ENCODE measurements at regions not wholly inside any gene's neighbourhood (a gene's known extent, or its start where the extent isn't known, plus 50 kb on each side); places are given as distances from the start of the nearest gene placed in this dataset.

- no peak for DNase-seq (ENCODE audit: low read depth, low spot score)
- Histone ChIP-seq H3K4me1 (ENCODE audit: control insufficient read depth, extremely low read depth, insufficient read depth, low read length) (no peaks in the 10 kb centered on the region), H3K9me1 (replicated peaks; ENCODE audit: control insufficient read depth, extremely low read depth, insufficient read depth, low read length) (no peaks in the 10 kb centered on the region), H3K36me3 (ENCODE audit: control insufficient read depth in 2 of 2, extremely low read depth in 1 of 2, insufficient read depth in 2 of 2, low read length in 2 of 2) (no peaks in the 10 kb centered on the region), H3K27ac (ENCODE audit: insufficient read depth, low read depth, low read length) (no peak overlapping the region), H3K4me2 (ENCODE audit: insufficient read depth, low read length) (no peak overlapping the region), H3K9me3 (replicated peaks; ENCODE audit: control insufficient read depth, insufficient read depth, low read length) (no peaks in the 10 kb centered on the region), H3K79me2 (ENCODE audit: control insufficient read depth, insufficient read depth, low read length) (no peaks in the 10 kb centered on the region), H3K27me3 (ENCODE audit: control insufficient read depth in 2 of 2, insufficient read depth in 2 of 2, low read length in 2 of 2) (no peaks in the 10 kb centered on the region), H3K9ac (replicated peaks; ENCODE audit: extremely low read depth, insufficient read depth, low read length) (no peak overlapping the region), H4K20me1 (replicated peaks; ENCODE audit: control insufficient read depth, extremely low read depth, insufficient read depth, low read length) (no peaks in the 10 kb centered on the region), H2AFZ (ENCODE audit: low read depth, low read length) (no peak overlapping the region), H3K4me3 (replicated peaks in 1 of 3; ENCODE audit: insufficient read depth in 1 of 3, low read depth in 1 of 3, low read length in 3 of 3) (no peak overlapping the region)
- POLR2A ChIA-PET, result no interaction called here
- no TSS peak for BruUV-seq (replicated peaks)
- CTCF ChIA-PET, result interaction anchor here (0.7 kb wide), 1 partner anchor 14 kb away, joined by 4 read pairs; no protein-coding TSS in a partner anchor
- no peak for FAIRE-seq
- dilution Hi-C loops (cut with MboI; ENCODE audit: extremely low pct_ligation_motif_present, low sequenced_read_pairs) (no loop called here), intact Hi-C loops (cut with micrococcal nuclease) (no loop called here)
- TF ChIP-seq JUN (IDR thresholded peaks at IDR 0.05; ENCODE audit: borderline replicate concordance, insufficient read depth, insufficient read length, low read depth), result no peak
- TF ChIP-seq GATA2 (IDR thresholded peaks at IDR 0.05; ENCODE audit: insufficient read depth, insufficient read length, low read depth, low read length), result no peak
Measured at GRCh38 chr15:61753018-61753710, 307.1 kb downstream of the VPS13C start.

GRCh38 chr15:61752001-61752400 lies 308.2 kb downstream of the VPS13C start:
- FAIRE-seq (no peak), DNase-seq (ENCODE audit: low read depth, low spot score) (no peak)
- Histone ChIP-seq H3K36me3 (ENCODE audit: control insufficient read depth in 2 of 2, extremely low read depth in 1 of 2, insufficient read depth in 2 of 2, low read length in 2 of 2) (no peaks in the 10 kb centered on the region), H3K9me3 (replicated peaks; ENCODE audit: control insufficient read depth, insufficient read depth, low read length) (no peaks in the 10 kb centered on the region), H3K4me2 (ENCODE audit: insufficient read depth, low read length) (no peak overlapping the region), H2AFZ (ENCODE audit: low read depth, low read length) (no peak overlapping the region), H3K79me2 (ENCODE audit: control insufficient read depth, insufficient read depth, low read length) (no peaks in the 10 kb centered on the region), H3K27me3 (ENCODE audit: control insufficient read depth in 2 of 2, insufficient read depth in 2 of 2, low read length in 2 of 2) (no peaks in the 10 kb centered on the region), H4K20me1 (replicated peaks; ENCODE audit: control insufficient read depth, extremely low read depth, insufficient read depth, low read length) (no peaks in the 10 kb centered on the region), H3K4me1 (ENCODE audit: control insufficient read depth, extremely low read depth, insufficient read depth, low read length) (no peaks in the 10 kb centered on the region), H3K9me1 (replicated peaks; ENCODE audit: control insufficient read depth, extremely low read depth, insufficient read depth, low read length) (no peaks in the 10 kb centered on the region), H3K4me3 (replicated peaks in 1 of 3; ENCODE audit: insufficient read depth in 1 of 3, low read depth in 1 of 3, low read length in 3 of 3) (no peak overlapping the region), H3K9ac (replicated peaks; ENCODE audit: extremely low read depth, insufficient read depth, low read length) (no peak overlapping the region), H3K27ac (ENCODE audit: insufficient read depth, low read depth, low read length) (no peak overlapping the region)
- TF ChIP-seq MYC (IDR thresholded peaks at IDR 0.05; ENCODE audit: low read depth, low read length), result no peak
- TF ChIP-seq GATA2 (IDR thresholded peaks at IDR 0.05; ENCODE audit: insufficient read depth, insufficient read length, low read depth, low read length), result no peak
- no peak for TF ChIP-seq FOS (IDR thresholded peaks at IDR 0.05; ENCODE audit: borderline replicate concordance, insufficient read depth, low read length)
- TF ChIP-seq CTCF (IDR thresholded peaks at IDR 0.05; ENCODE audit: extremely low read depth in 1 of 2, insufficient read depth in 1 of 2, low read depth in 1 of 2, low read length in 2 of 2), result no peak
- TF ChIP-seq POLR2A (IDR thresholded peaks at IDR 0.05; ENCODE audit: low read depth, low read length), result no peak
- TF ChIP-seq EZH2 (IDR thresholded peaks at IDR 0.05; ENCODE audit: borderline replicate concordance, low read depth, low read length, severe bottlenecking), result no peak
- TF ChIP-seq MAX (IDR thresholded peaks at IDR 0.05; ENCODE audit: insufficient read depth, insufficient read length), result no peak
- TF ChIP-seq JUN (IDR thresholded peaks at IDR 0.05; ENCODE audit: borderline replicate concordance, insufficient read depth, insufficient read length, low read depth), result no peak
- POLR2A ChIA-PET, result no interaction called here
- intact Hi-C loops (cut with micrococcal nuclease) (no loop called here), dilution Hi-C loops (cut with MboI; ENCODE audit: extremely low pct_ligation_motif_present, low sequenced_read_pairs) (no loop called here)
- CTCF ChIA-PET, result interaction anchor here (1.1 to 1.7 kb wide), 2 partner anchors 9 to 557 kb away, joined by 3 to 4 read pairs; no protein-coding TSS in a partner anchor
- no TSS peak for BruUV-seq (replicated peaks)
